22Rv1 (cell line): ENCODE measurements at regions not wholly inside any gene's neighbourhood (a gene's known extent, or its start where the extent isn't known, plus 50 kb on each side); places are given as distances from the start of the nearest gene placed in this dataset.

Source experiments
- H3K27ac ChIP-seq: fragments of 450-650 bp; 2 replicates; pipeline ENCODE4 v1.5.1; 2017
- CTCF ChIP-seq: fragments of 450-650 bp; IDR thresholded peaks from 2 replicates; pipeline ENCODE4 v1.5.1; 2017; ENCODE audit warnings: mild to moderate bottlenecking
- ZFX ChIP-seq: fragments of 450-650 bp; IDR thresholded peaks from 2 replicates; pipeline ENCODE4 v1.6.1; 2017; ENCODE audit warnings: antibody characterized with exemption, borderline replicate concordance

- TF ChIP-seq CTCF (no peak), ZFX (no peak)
- no peak overlapping the region for H3K27ac ChIP-seq
Observed at GRCh38 chr2:18841248-18842150, 252.1 kb upstream of the NT5C1B start.

GRCh38 chr2:18837240-18837639 lies 247.9 kb upstream of the NT5C1B start:
- TF ChIP-seq ZFX = no peak
- no peak for TF ChIP-seq CTCF
- H3K27ac ChIP-seq = no peak overlapping the region

- TF ChIP-seq ZFX (no peak), CTCF (no peak)
- no peak overlapping the region for H3K27ac ChIP-seq
Observed at GRCh38 chr2:18836436-18836835, 247.1 kb upstream of the NT5C1B start.

- TF ChIP-seq CTCF = no peak
- TF ChIP-seq ZFX = no peak
- no peak overlapping the region for H3K27ac ChIP-seq
Observed at GRCh38 chr2:18835787-18836186, 246.4 kb upstream of the NT5C1B start.

GRCh38 chr2:18834341-18834740 lies 245.0 kb upstream of the NT5C1B start:
- TF ChIP-seq ZFX = no peak
- TF ChIP-seq CTCF = no peak
- no peak overlapping the region for H3K27ac ChIP-seq

- no peak for TF ChIP-seq ZFX
- TF ChIP-seq CTCF = no peak
- H3K27ac ChIP-seq = no peak overlapping the region
Observed at GRCh38 chr2:18833941-18834340, 244.6 kb upstream of the NT5C1B start.

- no peak overlapping the region for H3K27ac ChIP-seq
- no peak for TF ChIP-seq CTCF
- no peak for TF ChIP-seq ZFX
Observed at GRCh38 chr2:18831916-18832510, 242.6 kb upstream of the NT5C1B start.
